22Rv1 (cell line): ENCODE measurements at regions not wholly inside any gene's neighbourhood (a gene's known extent, or its start where the extent isn't known, plus 50 kb on each side); places are given as distances from the start of the nearest gene placed in this dataset.
A peak's percentile ranks its signal among the peaks of the same experiment; 100 is the strongest.

ENCODE experiments used
- H3K27ac ChIP-seq: fragments of 450-650 bp; 2 replicates; pipeline ENCODE4 v1.5.1; 2017
- CTCF ChIP-seq: fragments of 450-650 bp; IDR thresholded peaks from 2 replicates; pipeline ENCODE4 v1.5.1; 2017; ENCODE audit warnings: mild to moderate bottlenecking
- ZFX ChIP-seq: fragments of 450-650 bp; IDR thresholded peaks from 2 replicates; pipeline ENCODE4 v1.6.1; 2017; ENCODE audit warnings: antibody characterized with exemption, borderline replicate concordance

GRCh38 chr11:64476881-64477280 is 78.9 kb upstream of the SLC22A11 start:
- no peak overlapping the region for H3K27ac ChIP-seq
- TF ChIP-seq ZFX (no peak), CTCF (no peak)

- H3K27ac ChIP-seq: no peak overlapping the region
- TF ChIP-seq CTCF: no peak
- no peak for TF ChIP-seq ZFX
These were observed 78.1 kb upstream of the SLC22A11 start for GRCh38 chr11:64477675-64478074.

GRCh38 chr11:64482588-64482987 is 73.2 kb upstream of the SLC22A11 start:
- no peak for TF ChIP-seq CTCF
- TF ChIP-seq ZFX: no peak

GRCh38 chr11:64484191-64485022 is 71.3 kb upstream of the SLC22A11 start:
- no peak overlapping the region for H3K27ac ChIP-seq
- no peak for TF ChIP-seq CTCF
- TF ChIP-seq ZFX: no peak

More at GRCh38 chr11:64482588-64482987, 73.2 kb upstream of the SLC22A11 start:
- H3K27ac ChIP-seq: no peak overlapping the region

GRCh38 chr11:64485074-64485473 is 70.7 kb upstream of the SLC22A11 start:
- TF ChIP-seq ZFX (no peak), CTCF (no peak)
- H3K27ac ChIP-seq: no peak overlapping the region

GRCh38 chr11:64489831-64490441 is 65.8 kb upstream of the SLC22A11 start:
- TF ChIP-seq CTCF: peak; percentile 67
- no peak for TF ChIP-seq ZFX
- no peak overlapping the region for H3K27ac ChIP-seq
